ENCODE measurements at regions not wholly inside any gene's neighbourhood (a gene's known extent, or its start where the extent isn't known, plus 50 kb on each side); places are given as distances from the start of the nearest gene placed in this dataset.

GRCh38 chr3:125645616-125646015 lies 50.3 kb upstream of the OSBPL11 start:
- Mint-ChIP-seq H3K9me3 (no peaks in the 10 kb centered on the region), H3K4me3 (no peak overlapping the region), H3K36me3 (ENCODE audit: low read depth) (no peaks in the 10 kb centered on the region), H3K27me3 (ENCODE audit: insufficient read depth) (peaks cover 1% of the 10 kb centered on the region), H3K4me1 (ENCODE audit: low read depth) (no peaks in the 10 kb centered on the region), H3K27ac (no peak overlapping the region)
- intact Hi-C loops (cut with micrococcal nuclease) = no loop called here
- DNase-seq (ENCODE audit: low spot score) = no peak

- no peak for DNase-seq (ENCODE audit: low spot score)
- Mint-ChIP-seq H3K27me3 (ENCODE audit: insufficient read depth) (peaks cover 4% of the 10 kb centered on the region), H3K27ac (no peak overlapping the region), H3K9me3 (no peaks in the 10 kb centered on the region), H3K36me3 (ENCODE audit: low read depth) (no peaks in the 10 kb centered on the region), H3K4me1 (ENCODE audit: low read depth) (no peaks in the 10 kb centered on the region), H3K4me3 (no peak overlapping the region)
- intact Hi-C loops (cut with micrococcal nuclease) = no loop called here
Measured at GRCh38 chr3:125646581-125646980, 51.3 kb upstream of the OSBPL11 start.

- no peak for DNase-seq (ENCODE audit: low spot score)
Measured at GRCh38 chr3:125647318-125648014, 52.2 kb upstream of the OSBPL11 start.

GRCh38 chr3:125651244-125651643 lies 55.9 kb upstream of the OSBPL11 start:
- no peak for DNase-seq (ENCODE audit: low spot score)
- Mint-ChIP-seq H3K9me3 (no peaks in the 10 kb centered on the region), H3K4me1 (ENCODE audit: low read depth) (no peaks in the 10 kb centered on the region), H3K36me3 (ENCODE audit: low read depth) (no peaks in the 10 kb centered on the region), H3K27me3 (ENCODE audit: insufficient read depth) (peaks cover 4% of the 10 kb centered on the region), H3K4me3 (no peak overlapping the region), H3K27ac (no peak overlapping the region)
- intact Hi-C loops (cut with micrococcal nuclease) = no loop called here

More at GRCh38 chr3:125647318-125648014, 52.2 kb upstream of the OSBPL11 start:
- no peaks in the 10 kb centered on the region for H3K36me3 Mint-ChIP-seq (ENCODE audit: low read depth)
- peaks cover 4% of the 10 kb centered on the region for H3K27me3 Mint-ChIP-seq (ENCODE audit: insufficient read depth)
- no peak overlapping the region for H3K4me3 Mint-ChIP-seq
- intact Hi-C loops (cut with micrococcal nuclease) = no loop called here
- no peaks in the 10 kb centered on the region for H3K4me1 Mint-ChIP-seq (ENCODE audit: low read depth)
- no peaks in the 10 kb centered on the region for H3K9me3 Mint-ChIP-seq
- no peak overlapping the region for H3K27ac Mint-ChIP-seq

GRCh38 chr3:125652349-125652748 lies 57.1 kb upstream of the OSBPL11 start:
- intact Hi-C loops (cut with micrococcal nuclease) = no loop called here
- DNase-seq (ENCODE audit: low spot score) = no peak
- no peaks in the 10 kb centered on the region for H3K9me3 Mint-ChIP-seq
- H3K36me3 Mint-ChIP-seq (ENCODE audit: low read depth) = no peaks in the 10 kb centered on the region
- no peaks in the 10 kb centered on the region for H3K4me1 Mint-ChIP-seq (ENCODE audit: low read depth)
- H3K4me3 Mint-ChIP-seq = no peak overlapping the region
- peaks cover 4% of the 10 kb centered on the region for H3K27me3 Mint-ChIP-seq (ENCODE audit: insufficient read depth)
- no peak overlapping the region for H3K27ac Mint-ChIP-seq

- H3K36me3 Mint-ChIP-seq (ENCODE audit: low read depth) = no peaks in the 10 kb centered on the region
- no peak overlapping the region for H3K4me3 Mint-ChIP-seq
- H3K4me1 Mint-ChIP-seq (ENCODE audit: low read depth) = no peaks in the 10 kb centered on the region
- H3K27me3 Mint-ChIP-seq (ENCODE audit: insufficient read depth) = peaks cover 2% of the 10 kb centered on the region
- H3K27ac Mint-ChIP-seq = no peak overlapping the region
- H3K9me3 Mint-ChIP-seq = no peaks in the 10 kb centered on the region
- intact Hi-C loops (cut with micrococcal nuclease) = no loop called here
- no peak for DNase-seq (ENCODE audit: low spot score)
Measured at GRCh38 chr3:125654526-125654925, 59.2 kb upstream of the OSBPL11 start.

- no peak overlapping the region for H3K27ac Mint-ChIP-seq
- peaks cover 2% of the 10 kb centered on the region for H3K36me3 Mint-ChIP-seq (ENCODE audit: low read depth)
- intact Hi-C loops (cut with micrococcal nuclease) = no loop called here
- no peak overlapping the region for H3K4me3 Mint-ChIP-seq
- H3K27me3 Mint-ChIP-seq (ENCODE audit: insufficient read depth) = no peaks in the 10 kb centered on the region
- H3K4me1 Mint-ChIP-seq (ENCODE audit: low read depth) = no peaks in the 10 kb centered on the region
- DNase-seq (ENCODE audit: low spot score) = no peak
- no peaks in the 10 kb centered on the region for H3K9me3 Mint-ChIP-seq
Measured at GRCh38 chr3:125662675-125663074, 67.4 kb upstream of the OSBPL11 start.

- Mint-ChIP-seq H3K27me3 (ENCODE audit: insufficient read depth) (peaks cover 2% of the 10 kb centered on the region), H3K4me3 (no peak overlapping the region), H3K9me3 (no peaks in the 10 kb centered on the region), H3K27ac (no peak overlapping the region), H3K4me1 (ENCODE audit: low read depth) (no peaks in the 10 kb centered on the region), H3K36me3 (ENCODE audit: low read depth) (peaks cover 2% of the 10 kb centered on the region)
- no peak for DNase-seq (ENCODE audit: low spot score)
- intact Hi-C loops (cut with micrococcal nuclease) = no loop called here
Measured at GRCh38 chr3:125670352-125670751, 75.1 kb upstream of the OSBPL11 start.

- no peak overlapping the region for H3K4me3 Mint-ChIP-seq
- peaks cover 2% of the 10 kb centered on the region for H3K36me3 Mint-ChIP-seq (ENCODE audit: low read depth)
- H3K9me3 Mint-ChIP-seq = no peaks in the 10 kb centered on the region
- intact Hi-C loops (cut with micrococcal nuclease) = no loop called here
- H3K27me3 Mint-ChIP-seq (ENCODE audit: insufficient read depth) = peaks cover 2% of the 10 kb centered on the region
- no peaks in the 10 kb centered on the region for H3K4me1 Mint-ChIP-seq (ENCODE audit: low read depth)
- no peak for DNase-seq (ENCODE audit: low spot score)
- no peak overlapping the region for H3K27ac Mint-ChIP-seq
Measured at GRCh38 chr3:125670945-125671344, 75.6 kb upstream of the OSBPL11 start.

- Mint-ChIP-seq H3K4me3 (no peak overlapping the region), H3K36me3 (ENCODE audit: low read depth) (no peaks in the 10 kb centered on the region), H3K27me3 (ENCODE audit: insufficient read depth) (peaks cover 4% of the 10 kb centered on the region), H3K9me3 (no peaks in the 10 kb centered on the region), H3K4me1 (ENCODE audit: low read depth) (no peaks in the 10 kb centered on the region), H3K27ac (no peak overlapping the region)
- DNase-seq (ENCODE audit: low spot score) = no peak
- intact Hi-C loops (cut with micrococcal nuclease) = no loop called here
Measured at GRCh38 chr3:125671461-125672243, 76.4 kb upstream of the OSBPL11 start.

- intact Hi-C loops (cut with micrococcal nuclease) = no loop called here
- no peak for DNase-seq (ENCODE audit: low spot score)
- H3K9me3 Mint-ChIP-seq = no peaks in the 10 kb centered on the region
- H3K27me3 Mint-ChIP-seq (ENCODE audit: insufficient read depth) = peaks cover 4% of the 10 kb centered on the region
- no peak overlapping the region for H3K4me3 Mint-ChIP-seq
- no peaks in the 10 kb centered on the region for H3K36me3 Mint-ChIP-seq (ENCODE audit: low read depth)
- no peak overlapping the region for H3K27ac Mint-ChIP-seq
- H3K4me1 Mint-ChIP-seq (ENCODE audit: low read depth) = no peaks in the 10 kb centered on the region
Measured at GRCh38 chr3:125675791-125676190, 80.5 kb upstream of the OSBPL11 start.

- Mint-ChIP-seq H3K9me3 (no peaks in the 10 kb centered on the region), H3K27ac (no peak overlapping the region), H3K36me3 (ENCODE audit: low read depth) (no peaks in the 10 kb centered on the region), H3K4me1 (ENCODE audit: low read depth) (no peaks in the 10 kb centered on the region), H3K27me3 (ENCODE audit: insufficient read depth) (peaks cover 2% of the 10 kb centered on the region), H3K4me3 (no peak overlapping the region)
- DNase-seq (ENCODE audit: low spot score) = no peak
- intact Hi-C loops (cut with micrococcal nuclease) = no loop called here
Measured at GRCh38 chr3:125679258-125679657, 84.0 kb upstream of the OSBPL11 start.

- no peaks in the 10 kb centered on the region for H3K9me3 Mint-ChIP-seq
Measured at GRCh38 chr3:125681146-125681545, 85.8 kb upstream of the OSBPL11 start.

More at GRCh38 chr3:125681146-125681545, 85.8 kb upstream of the OSBPL11 start:
- no peak overlapping the region for H3K27ac Mint-ChIP-seq
- DNase-seq (ENCODE audit: low spot score) = no peak
- H3K4me3 Mint-ChIP-seq = no peak overlapping the region
- no peaks in the 10 kb centered on the region for H3K4me1 Mint-ChIP-seq (ENCODE audit: low read depth)
- H3K36me3 Mint-ChIP-seq (ENCODE audit: low read depth) = no peaks in the 10 kb centered on the region
- intact Hi-C loops (cut with micrococcal nuclease) = no loop called here
- H3K27me3 Mint-ChIP-seq (ENCODE audit: insufficient read depth) = peaks cover 2% of the 10 kb centered on the region
